ENCODE measurements at regions not wholly inside any gene's neighbourhood (a gene's known extent, or its start where the extent isn't known, plus 50 kb on each side); places are given as distances from the start of the nearest gene placed in this dataset.

GRCh38 chr5:124885490-124885889 lies 139.1 kb upstream of the ZNF608 start:
- TF ChIP-seq, protein P1, sequence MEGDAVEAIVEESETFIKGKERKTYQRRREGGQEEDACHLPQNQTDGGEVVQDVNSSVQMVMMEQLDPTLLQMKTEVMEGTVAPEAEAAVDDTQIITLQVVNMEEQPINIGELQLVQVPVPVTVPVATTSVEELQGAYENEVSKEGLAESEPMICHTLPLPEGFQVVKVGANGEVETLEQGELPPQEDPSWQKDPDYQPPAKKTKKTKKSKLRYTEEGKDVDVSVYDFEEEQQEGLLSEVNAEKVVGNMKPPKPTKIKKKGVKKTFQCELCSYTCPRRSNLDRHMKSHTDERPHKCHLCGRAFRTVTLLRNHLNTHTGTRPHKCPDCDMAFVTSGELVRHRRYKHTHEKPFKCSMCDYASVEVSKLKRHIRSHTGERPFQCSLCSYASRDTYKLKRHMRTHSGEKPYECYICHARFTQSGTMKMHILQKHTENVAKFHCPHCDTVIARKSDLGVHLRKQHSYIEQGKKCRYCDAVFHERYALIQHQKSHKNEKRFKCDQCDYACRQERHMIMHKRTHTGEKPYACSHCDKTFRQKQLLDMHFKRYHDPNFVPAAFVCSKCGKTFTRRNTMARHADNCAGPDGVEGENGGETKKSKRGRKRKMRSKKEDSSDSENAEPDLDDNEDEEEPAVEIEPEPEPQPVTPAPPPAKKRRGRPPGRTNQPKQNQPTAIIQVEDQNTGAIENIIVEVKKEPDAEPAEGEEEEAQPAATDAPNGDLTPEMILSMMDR (conservative IDR thresholded peaks at IDR 0.05; ENCODE audit: low read length): no peak
- no peak for TF ChIP-seq EZH2phosphoT487 (IDR thresholded peaks at IDR 0.05; ENCODE audit: borderline replicate concordance, low read depth, low read length)
